HG03060 (cell line): ENCODE measurements at regions not wholly inside any gene's neighbourhood (a gene's known extent, or its start where the extent isn't known, plus 50 kb on each side); places are given as distances from the start of the nearest gene placed in this dataset.
"Not testable (repeated sequence)": the region's sequence is repeated elsewhere in the genome, so short reads cannot be mapped to it uniquely, and the experiment has no call there.

Experiments used
- ATAC-seq: cut with Tn5 transposase; IDR thresholded peaks from one replicate; pipeline ENCODE4 v1.9.1; 2021; ENCODE audit warnings: low read depth, moderate number of reproducible peaks; ENCODE audit not compliant: unreplicated experiment

- no peak for ATAC-seq
Observed at GRCh38 chr15:45804028-45804427, 169.2 kb downstream of the SQOR start.

- ATAC-seq: no peak
Observed at GRCh38 chr15:45810201-45810600, 175.4 kb downstream of the SQOR start.

GRCh38 chr15:45812200-45812599 lies 177.4 kb downstream of the SQOR start:
- no peak for ATAC-seq

GRCh38 chr15:45817578-45817977 lies 182.7 kb downstream of the SQOR start:
- not testable (repeated sequence) for ATAC-seq

- no peak for ATAC-seq
Observed at GRCh38 chr15:45821390-45821789, 186.6 kb downstream of the SQOR start.

GRCh38 chr15:45822968-45823367 lies 188.1 kb downstream of the SQOR start:
- not testable (repeated sequence) for ATAC-seq

- no peak for ATAC-seq
Observed at GRCh38 chr15:45827275-45827674, 192.4 kb downstream of the SQOR start.

- no peak for ATAC-seq
Observed at GRCh38 chr15:45827766-45828165, 192.9 kb downstream of the SQOR start.

- ATAC-seq: no peak
Observed at GRCh38 chr15:45829336-45830153, 194.7 kb downstream of the SQOR start.

GRCh38 chr15:45831787-45832186 lies 197.0 kb downstream of the SQOR start:
- ATAC-seq: no peak

- no peak for ATAC-seq
Observed at GRCh38 chr15:45834622-45835021, 199.8 kb downstream of the SQOR start.

GRCh38 chr15:45842151-45842550 lies 207.3 kb downstream of the SQOR start:
- no peak for ATAC-seq

- no peak for ATAC-seq
Observed at GRCh38 chr15:45847645-45848044, 212.8 kb downstream of the SQOR start.

- no peak for ATAC-seq
Observed at GRCh38 chr15:45849136-45849535, 214.3 kb downstream of the SQOR start.

- no peak for ATAC-seq
Observed at GRCh38 chr15:45854455-45855202, 219.8 kb downstream of the SQOR start.

GRCh38 chr15:45855210-45855906 lies 220.5 kb downstream of the SQOR start:
- ATAC-seq: no peak

- ATAC-seq: no peak
Observed at GRCh38 chr15:45855907-45856579, 221.2 kb downstream of the SQOR start.

- ATAC-seq: no peak
Observed at GRCh38 chr15:45857291-45857690, 222.5 kb downstream of the SQOR start.

- ATAC-seq: no peak
Observed at GRCh38 chr15:45858491-45858890, 223.7 kb downstream of the SQOR start.

- ATAC-seq: no peak
Observed at GRCh38 chr15:45862034-45862433, 227.2 kb downstream of the SQOR start.
